Neuronal stem cell (in vitro differentiated cells): ENCODE measurements at regions not wholly inside any gene's neighbourhood (a gene's known extent, or its start where the extent isn't known, plus 50 kb on each side); places are given as distances from the start of the nearest gene placed in this dataset.
A peak's percentile ranks its signal among the peaks of the same experiment; 100 is the strongest.

Source experiments
- DNase-seq: peaks from one replicate; pipeline ENCODE4 v3.0.0-alpha.2; 2013; ENCODE audit warnings: low spot score
- H2AFZ ChIP-seq: one replicate; pipeline ENCODE4 v1.6.1; 2013; ENCODE audit warnings: mild to moderate bottlenecking, low read length, inconsistent platforms
- H2AK5ac ChIP-seq: 2 replicates; pipeline ENCODE4 v1.6.1; 2013; ENCODE audit warnings: low read depth, mild to moderate bottlenecking, inconsistent platforms, low read length, moderate library complexity, mixed read lengths
- H2BK120ac ChIP-seq: 2 replicates; pipeline ENCODE4 v1.6.1; 2013; ENCODE audit warnings: low read depth, mild to moderate bottlenecking, inconsistent platforms, low read length, moderate library complexity, mixed read lengths
- H2BK12ac ChIP-seq: one replicate; pipeline ENCODE4 v1.6.1; 2013; ENCODE audit warnings: low read length, inconsistent platforms
- H2BK15ac ChIP-seq: 2 replicates; pipeline ENCODE4 v1.6.1; 2013; ENCODE audit warnings: mild to moderate bottlenecking, low read length, inconsistent platforms, mixed read lengths
- H2BK5ac ChIP-seq: one replicate; pipeline ENCODE4 v1.6.1; 2013; ENCODE audit warnings: inconsistent platforms, mild to moderate bottlenecking, low read length, moderate library complexity
- H3K14ac ChIP-seq: one replicate; pipeline ENCODE4 v1.6.1; 2013; ENCODE audit warnings: low read length, inconsistent platforms
- H3K18ac ChIP-seq: 2 replicates; pipeline ENCODE4 v1.6.1; 2013; ENCODE audit warnings: low read length, inconsistent platforms
- H3K23ac ChIP-seq: 2 replicates; pipeline ENCODE4 v1.6.1; 2013; ENCODE audit warnings: low read depth, mild to moderate bottlenecking, mixed read lengths, low read length, inconsistent platforms; ENCODE audit not compliant: poor library complexity
- H3K27ac ChIP-seq: replicated peaks from 3 replicates; pipeline ENCODE4 v1.5.1; 2013; ENCODE audit warnings: low read length, inconsistent platforms
- H3K27me3 ChIP-seq, 3 experiments: 2 replicates each; pipeline ENCODE4 v1.6.1; 2013; ENCODE audit warnings: low read length in 3 of 3, mild to moderate bottlenecking in 2 of 3, inconsistent platforms in 1 of 3, low read depth in 1 of 3, mixed read lengths in 1 of 3, moderate library complexity in 1 of 3; ENCODE audit not compliant: control insufficient read depth in 3 of 3, insufficient read depth in 3 of 3
- H3K36me3 ChIP-seq, 2 donors: replicated peaks in 1 of 2; 2 replicates each; pipeline ENCODE4 v1.6.1; 2013; ENCODE audit warnings: low read length in 2 of 2; ENCODE audit not compliant: control insufficient read depth in 2 of 2, insufficient read depth in 2 of 2
- H3K4ac ChIP-seq: 2 replicates; pipeline ENCODE4 v1.6.1; 2013; ENCODE audit warnings: inconsistent platforms, mild to moderate bottlenecking, low read length, moderate library complexity
- H3K4me1 ChIP-seq, 2 donors: 1 replicate in 1 of 2; 2 replicates in 1 of 2; pipeline ENCODE4 v1.6.1; 2013; ENCODE audit warnings: low read length in 2 of 2, low read depth in 1 of 2; ENCODE audit not compliant: control insufficient read depth in 2 of 2, insufficient read depth in 1 of 2
- H3K4me2 ChIP-seq: one replicate; pipeline ENCODE4 v1.6.1; 2013; ENCODE audit warnings: mild to moderate bottlenecking, low read length, inconsistent platforms; ENCODE audit not compliant: insufficient read depth, poor library complexity, severe bottlenecking
- H3K4me3 ChIP-seq, 2 donors: 2 replicates each; pipeline ENCODE4 v1.5.1; 2013; ENCODE audit warnings: low read length in 2 of 2, mild to moderate bottlenecking in 2 of 2, inconsistent platforms in 1 of 2, moderate library complexity in 1 of 2
- H3K79me1 ChIP-seq: one replicate; pipeline ENCODE4 v1.6.1; 2013; ENCODE audit warnings: low read depth, mild to moderate bottlenecking, inconsistent platforms, low read length, moderate library complexity
- H3K9ac ChIP-seq: one replicate; pipeline ENCODE4 v1.6.1; 2013; ENCODE audit warnings: mild to moderate bottlenecking, low read depth, low read length, inconsistent platforms; ENCODE audit not compliant: poor library complexity
- H3K9me3 ChIP-seq, 2 donors: replicated peaks in 1 of 2; 2 replicates each; pipeline versions ENCODE3 to v1.6.1; 2013; ENCODE audit warnings: low read length in 2 of 2, mild to moderate bottlenecking in 2 of 2, inconsistent platforms in 1 of 2, low read depth in 1 of 2, mixed read lengths in 1 of 2, moderate library complexity in 1 of 2; ENCODE audit not compliant: control insufficient read depth in 2 of 2, insufficient read depth in 1 of 2
- H4K8ac ChIP-seq: one replicate; pipeline ENCODE4 v1.6.1; 2013; ENCODE audit warnings: low read depth, mild to moderate bottlenecking, inconsistent platforms, low read length, moderate library complexity
- H4K91ac ChIP-seq: one replicate; pipeline ENCODE4 v1.6.1; 2013; ENCODE audit warnings: low read length, low read depth, mild to moderate bottlenecking, inconsistent platforms; ENCODE audit not compliant: poor library complexity
- WGBS, 2 donors: extraction: QIAGEN DNeasy Blood & Tissue Kit; methylation state at CpG; one replicate each; pipeline ENCODE4 v1.1.7; 2013; ENCODE audit warnings: missing lambda C conversion rate in 2 of 2, mixed read lengths in 1 of 2; ENCODE audit not compliant: insufficient read length in 2 of 2, insufficient replicate concordance in 1 of 2; ENCODE audit errors: extremely low coverage in 2 of 2; 5-methylcytosine and 5-hydroxymethylcytosine counted together

- H3K27me3 ChIP-seq, result no peaks in the 10 kb centered on the region
- H3K4me2 ChIP-seq, result no peak overlapping the region
- no peak overlapping the region for H3K9ac ChIP-seq
- H4K8ac ChIP-seq, result no peak overlapping the region
- H2BK5ac ChIP-seq, result no peak overlapping the region
- no peak overlapping the region for H2BK120ac ChIP-seq
- H3K18ac ChIP-seq, result no peak overlapping the region
- H3K4me3 ChIP-seq, result peak overlapping the region in 1 of 2 donors; percentile 46
- no peak overlapping the region for H4K91ac ChIP-seq
- no peak overlapping the region for H3K4ac ChIP-seq
- no peak for DNase-seq
- H3K79me1 ChIP-seq, result no peaks in the 10 kb centered on the region
- no peak overlapping the region for H2AFZ ChIP-seq
- H3K9me3 ChIP-seq, result peaks cover 2 to 4% of the 10 kb centered on the region in 2 donors
- H2BK12ac ChIP-seq, result peak overlapping the region; percentile 51
- H3K14ac ChIP-seq, result no peak overlapping the region
- whole genome bisulfite sequencing, 2 donors, result no CpG with 5 or more reads among the region's 6 CpGs
- H3K27ac ChIP-seq, result no peak overlapping the region
- H2AK5ac ChIP-seq, result no peak overlapping the region
- no peak overlapping the region for H3K23ac ChIP-seq
- no peaks in the 10 kb centered on the region for H3K4me1 ChIP-seq
- no peak overlapping the region for H2BK15ac ChIP-seq
- H3K36me3 ChIP-seq, result no peaks in the 10 kb centered on the region
Measured at GRCh38 chr2:104733226-104733943, 120.5 kb upstream of the POU3F3 start.

GRCh38 chr2:104734937-104735586 lies 118.9 kb upstream of the POU3F3 start:
- H3K4ac ChIP-seq, result no peak overlapping the region
- H3K4me2 ChIP-seq, result no peak overlapping the region
- H3K36me3 ChIP-seq, result no peaks in the 10 kb centered on the region
- no peak overlapping the region for H2BK15ac ChIP-seq
- H2BK120ac ChIP-seq, result no peak overlapping the region
- no peak overlapping the region for H3K4me3 ChIP-seq
- DNase-seq, result no peak
- H3K27me3 ChIP-seq, result no peaks in the 10 kb centered on the region
- H3K18ac ChIP-seq, result no peak overlapping the region
- peaks cover 2 to 4% of the 10 kb centered on the region in 2 donors for H3K9me3 ChIP-seq
- no peak overlapping the region for H2AFZ ChIP-seq
- H2AK5ac ChIP-seq, result no peak overlapping the region
- no peak overlapping the region for H3K23ac ChIP-seq
- H2BK12ac ChIP-seq, result no peak overlapping the region
- no CpG with 5 or more reads among the region's 6 CpGs for WGBS, 2 donors
- no peak overlapping the region for H3K27ac ChIP-seq
- no peak overlapping the region for H4K91ac ChIP-seq
- no peaks in the 10 kb centered on the region for H3K4me1 ChIP-seq
- no peaks in the 10 kb centered on the region for H3K79me1 ChIP-seq
- no peak overlapping the region for H3K14ac ChIP-seq
- H2BK5ac ChIP-seq, result no peak overlapping the region
- no peak overlapping the region for H4K8ac ChIP-seq
- no peak overlapping the region for H3K9ac ChIP-seq

- Histone ChIP-seq H3K79me1 (no peaks in the 10 kb centered on the region), H4K8ac (no peak overlapping the region), H2AFZ (no peak overlapping the region), H3K36me3 (no peaks in the 10 kb centered on the region), H3K18ac (no peak overlapping the region), H3K4me3 (no peak overlapping the region), H2BK15ac (no peak overlapping the region), H2AK5ac (no peak overlapping the region), H3K27me3 (no peaks in the 10 kb centered on the region), H3K9ac (no peak overlapping the region), H3K14ac (no peak overlapping the region), H2BK5ac (no peak overlapping the region), H3K9me3 (peaks cover 0 to under 1% of the 10 kb centered on the region in 2 donors), H2BK120ac (no peak overlapping the region), H3K23ac (no peak overlapping the region), H3K4ac (no peak overlapping the region), H3K27ac (no peak overlapping the region), H3K4me2 (no peak overlapping the region), H3K4me1 (peaks cover 0 to 1% of the 10 kb centered on the region in 2 donors), H4K91ac (no peak overlapping the region), H2BK12ac (no peak overlapping the region)
- WGBS, 2 donors, result no CpG with 5 or more reads among the region's 7 CpGs
- no peak for DNase-seq
Measured at GRCh38 chr2:104736026-104736425, 117.9 kb upstream of the POU3F3 start.

GRCh38 chr2:104741860-104742259 lies 112.1 kb upstream of the POU3F3 start:
- no peak for DNase-seq
- no peak overlapping the region for H3K4me3 ChIP-seq
- no peaks in the 10 kb centered on the region for H3K27me3 ChIP-seq
- no peak overlapping the region for H2BK12ac ChIP-seq
- no peak overlapping the region for H3K9ac ChIP-seq
- no peak overlapping the region for H3K23ac ChIP-seq
- no peaks in the 10 kb centered on the region for H3K79me1 ChIP-seq
- no peak overlapping the region for H3K27ac ChIP-seq
- H2AK5ac ChIP-seq, result no peak overlapping the region
- no peak overlapping the region for H3K14ac ChIP-seq
- H3K9me3 ChIP-seq, result peaks cover 0 to 2% of the 10 kb centered on the region in 2 donors
- no peak overlapping the region for H2BK5ac ChIP-seq
- H2AFZ ChIP-seq, result no peak overlapping the region
- WGBS, 2 donors, result no CpG with 5 or more reads among the region's 3 CpGs
- H2BK15ac ChIP-seq, result no peak overlapping the region
- no peak overlapping the region for H4K8ac ChIP-seq
- no peak overlapping the region for H3K4ac ChIP-seq
- no peak overlapping the region for H3K4me2 ChIP-seq
- no peak overlapping the region for H3K18ac ChIP-seq
- H4K91ac ChIP-seq, result no peak overlapping the region
- no peaks in the 10 kb centered on the region for H3K36me3 ChIP-seq
- no peak overlapping the region for H2BK120ac ChIP-seq
- peaks cover 0 to 11% of the 10 kb centered on the region in 2 donors for H3K4me1 ChIP-seq
